Central memory CD8-positive, alpha-beta T cell (primary cell): ENCODE measurements at regions not wholly inside any gene's neighbourhood (a gene's known extent, or its start where the extent isn't known, plus 50 kb on each side); places are given as distances from the start of the nearest gene placed in this dataset.

Experiments
- ATAC-seq: fragments of 150-1000 bp; cut with Tn5 transposase; replicated peaks from 2 replicates; pipeline ENCODE4 v1.10.0; 2022; ENCODE audit warnings: mild to moderate bottlenecking, moderate FRiP score, moderate number of reproducible peaks; ENCODE audit not compliant: poor library complexity, severe bottlenecking; ENCODE audit errors: extremely low read depth
- DNase-seq, 2 donors: peaks; one replicate each; pipeline ENCODE4 v3.0.0; 2021; ENCODE audit warnings: low spot score in 2 of 2
- H3K27ac Mint-ChIP-seq: one replicate; pipeline ENCODE4 v1.8.0; 2022; ENCODE audit warnings: low read depth, mild to moderate bottlenecking, moderate library complexity, mixed read lengths
- H3K27me3 Mint-ChIP-seq: one replicate; pipeline ENCODE4 v1.8.0; 2022; ENCODE audit warnings: mixed read lengths
- H3K36me3 Mint-ChIP-seq: one replicate; pipeline ENCODE4 v1.8.0; 2022; ENCODE audit warnings: mild to moderate bottlenecking, moderate library complexity, mixed read lengths; ENCODE audit not compliant: insufficient read depth
- H3K4me1 Mint-ChIP-seq: one replicate; pipeline ENCODE4 v1.8.0; 2022; ENCODE audit warnings: mixed read lengths
- H3K4me3 Mint-ChIP-seq: one replicate; pipeline ENCODE4 v1.8.0; 2022; ENCODE audit warnings: mild to moderate bottlenecking, moderate library complexity, mixed read lengths
- H3K9me3 Mint-ChIP-seq: one replicate; pipeline ENCODE4 v1.8.0; 2022; ENCODE audit warnings: mixed read lengths

DNA sequence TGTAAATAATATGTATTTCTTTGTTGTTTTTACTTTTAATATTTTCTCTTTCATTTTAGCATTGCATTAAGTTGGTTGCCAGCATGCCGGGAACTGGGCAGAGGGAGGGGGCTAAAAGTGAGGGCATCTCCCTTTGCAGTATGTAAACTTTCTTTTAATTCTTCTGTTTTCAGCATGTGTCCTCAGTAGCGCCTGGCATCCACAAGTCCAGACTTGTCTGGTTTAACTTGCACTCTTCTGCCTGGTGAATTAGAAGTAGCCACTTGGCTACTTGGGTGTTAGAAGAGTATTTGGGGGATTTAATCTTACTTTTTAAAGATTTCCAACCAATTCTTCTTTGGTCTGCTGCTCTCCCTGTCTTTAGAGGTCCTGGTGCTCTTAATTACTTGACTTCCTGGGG is 117.2 kb upstream of the SCAF11 start:
- no peaks in the 10 kb centered on the region for H3K4me1 Mint-ChIP-seq
- DNase-seq (no peak), ATAC-seq (no peak)
- peaks cover 51% of the 10 kb centered on the region for H3K27me3 Mint-ChIP-seq
- no peak overlapping the region for H3K4me3 Mint-ChIP-seq
- no peaks in the 10 kb centered on the region for H3K36me3 Mint-ChIP-seq
- peaks cover 6% of the 10 kb centered on the region for H3K9me3 Mint-ChIP-seq
- H3K27ac Mint-ChIP-seq = no peak overlapping the region

DNA sequence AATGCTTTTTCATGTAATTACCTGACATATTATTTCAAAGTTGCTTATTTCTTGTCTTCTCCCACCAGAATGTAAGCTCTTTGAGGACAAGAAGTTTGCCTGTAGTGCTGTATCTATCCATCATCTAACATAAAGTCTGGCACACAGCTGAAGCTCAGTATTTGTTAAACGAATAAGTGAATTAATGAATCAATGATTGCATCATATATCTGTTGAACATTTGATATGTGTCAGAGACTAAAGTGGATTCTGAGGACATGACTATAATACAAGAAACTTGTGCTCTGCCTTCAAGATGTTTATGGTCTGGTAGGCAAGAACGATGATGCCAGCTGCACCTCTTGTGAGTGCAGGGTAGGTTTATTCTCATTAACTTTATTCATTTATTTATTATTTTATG is 115.4 kb upstream of the SCAF11 start:
- DNase-seq (no peak), ATAC-seq (no peak)
- no peak overlapping the region for H3K4me3 Mint-ChIP-seq
- H3K27me3 Mint-ChIP-seq = peaks cover 35% of the 10 kb centered on the region
- no peaks in the 10 kb centered on the region for H3K9me3 Mint-ChIP-seq
- no peaks in the 10 kb centered on the region for H3K4me1 Mint-ChIP-seq
- no peak overlapping the region for H3K27ac Mint-ChIP-seq
- peaks cover 4% of the 10 kb centered on the region for H3K36me3 Mint-ChIP-seq

DNA sequence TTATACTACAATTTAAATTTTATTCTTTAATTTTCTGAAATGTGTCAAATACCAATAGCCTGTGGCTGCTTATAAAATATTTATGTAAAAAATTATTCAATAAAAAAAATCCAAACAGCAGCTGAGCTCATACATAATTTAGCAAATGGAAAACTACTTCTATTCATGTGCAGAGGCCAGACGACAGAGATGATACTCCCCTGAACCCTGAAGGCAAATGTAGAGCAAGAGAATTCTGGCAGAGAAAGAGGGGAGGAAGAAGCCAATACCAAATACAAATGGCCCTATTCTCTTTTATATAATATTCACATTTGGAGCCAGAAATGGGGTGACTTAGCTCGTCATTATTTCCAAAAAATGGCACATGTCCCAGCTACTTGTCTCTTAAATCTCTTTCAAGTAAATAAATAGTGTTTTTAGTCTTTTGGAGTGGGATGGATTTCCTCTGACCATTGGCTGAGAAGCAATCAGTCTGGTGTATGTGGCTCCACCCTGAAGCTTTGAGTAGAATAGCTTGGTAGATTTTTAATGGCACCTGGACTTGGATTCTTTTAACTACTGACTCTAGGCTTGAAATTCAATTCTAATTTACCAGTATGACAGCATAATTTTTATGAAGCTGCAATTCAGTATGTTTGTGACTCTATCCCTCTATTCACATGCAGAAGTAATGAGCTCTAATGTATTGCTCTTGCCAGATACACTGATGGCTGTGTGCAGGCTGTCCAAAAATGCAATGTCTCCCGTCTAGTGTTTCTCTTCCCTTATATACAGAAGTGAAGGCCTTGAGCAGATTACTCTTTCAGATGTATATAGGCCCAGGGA is 113.4 kb upstream of the SCAF11 start:
- Mint-ChIP-seq H3K36me3 (peaks cover 4% of the 10 kb centered on the region), H3K27ac (no peak overlapping the region), H3K9me3 (no peaks in the 10 kb centered on the region), H3K27me3 (peaks cover 18% of the 10 kb centered on the region), H3K4me3 (no peak overlapping the region), H3K4me1 (no peaks in the 10 kb centered on the region)
- DNase-seq (no peak), ATAC-seq (no peak)

- Mint-ChIP-seq H3K36me3 (peaks cover 4% of the 10 kb centered on the region), H3K4me1 (no peaks in the 10 kb centered on the region), H3K27me3 (peaks cover 16% of the 10 kb centered on the region), H3K27ac (no peak overlapping the region), H3K9me3 (no peaks in the 10 kb centered on the region), H3K4me3 (no peak overlapping the region)
- DNase-seq = no peak
- ATAC-seq = no peak
Observed at GRCh38 chr12:46101485-46101869, 111.1 kb upstream of the SCAF11 start.

- no peak overlapping the region for H3K4me3 Mint-ChIP-seq
- H3K4me1 Mint-ChIP-seq = no peaks in the 10 kb centered on the region
- H3K27ac Mint-ChIP-seq = no peak overlapping the region
- ATAC-seq (no peak), DNase-seq (no peak)
- peaks cover 22% of the 10 kb centered on the region for H3K27me3 Mint-ChIP-seq
- peaks cover 5% of the 10 kb centered on the region for H3K36me3 Mint-ChIP-seq
- H3K9me3 Mint-ChIP-seq = no peaks in the 10 kb centered on the region
Observed at GRCh38 chr12:46100551-46101484, 110.4 kb upstream of the SCAF11 start.

- no peaks in the 10 kb centered on the region for H3K4me1 Mint-ChIP-seq
- DNase-seq (no peak), ATAC-seq (no peak)
- no peak overlapping the region for H3K4me3 Mint-ChIP-seq
- no peak overlapping the region for H3K27ac Mint-ChIP-seq
- peaks cover 3% of the 10 kb centered on the region for H3K36me3 Mint-ChIP-seq
- no peaks in the 10 kb centered on the region for H3K9me3 Mint-ChIP-seq
- H3K27me3 Mint-ChIP-seq = peaks cover 88% of the 10 kb centered on the region
Observed at GRCh38 chr12:46089414-46090162, 99.2 kb upstream of the SCAF11 start.

DNA sequence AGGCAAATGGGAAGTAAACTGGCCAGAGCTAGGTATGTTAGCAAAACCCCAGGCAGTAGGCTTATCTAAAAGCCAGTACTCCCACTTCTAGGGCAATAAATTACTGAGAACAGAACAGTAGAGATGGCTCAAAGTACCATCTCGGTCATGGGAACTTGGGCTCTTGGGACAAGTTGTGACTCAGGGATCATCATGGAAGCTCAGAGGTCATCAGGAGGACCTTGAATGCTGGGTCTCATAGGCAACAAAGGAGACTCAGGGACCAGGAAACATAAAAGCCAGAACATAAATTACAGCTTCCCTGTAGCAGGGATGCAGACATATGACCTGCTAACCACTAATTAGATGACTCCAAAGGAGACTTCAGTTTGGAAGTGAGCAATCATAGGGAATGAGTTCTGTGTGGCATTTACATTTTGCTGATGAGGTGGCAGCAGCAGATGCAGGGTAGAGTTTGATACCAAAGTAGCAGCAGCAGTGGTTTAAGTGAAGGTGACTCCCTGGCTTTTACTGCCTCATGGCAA is 97.6 kb upstream of the SCAF11 start:
- H3K27ac Mint-ChIP-seq = no peak overlapping the region
- DNase-seq = no peak
- H3K4me1 Mint-ChIP-seq = no peaks in the 10 kb centered on the region
- ATAC-seq = no peak
- no peak overlapping the region for H3K4me3 Mint-ChIP-seq
- H3K27me3 Mint-ChIP-seq = peaks cover 83% of the 10 kb centered on the region
- H3K36me3 Mint-ChIP-seq = no peaks in the 10 kb centered on the region
- no peaks in the 10 kb centered on the region for H3K9me3 Mint-ChIP-seq

GRCh38 chr12:46084666-46085631 is 94.6 kb upstream of the SCAF11 start:
- H3K9me3 Mint-ChIP-seq = no peaks in the 10 kb centered on the region
- H3K27ac Mint-ChIP-seq = no peak overlapping the region
- no peaks in the 10 kb centered on the region for H3K36me3 Mint-ChIP-seq
- H3K4me1 Mint-ChIP-seq = no peaks in the 10 kb centered on the region
- DNase-seq = no peak
- ATAC-seq = no peak
- H3K27me3 Mint-ChIP-seq = peaks cover 53% of the 10 kb centered on the region
- H3K4me3 Mint-ChIP-seq = no peak overlapping the region

- ATAC-seq = no peak
- Mint-ChIP-seq H3K4me3 (no peak overlapping the region), H3K27ac (no peak overlapping the region), H3K4me1 (no peaks in the 10 kb centered on the region), H3K9me3 (peaks cover 14% of the 10 kb centered on the region), H3K27me3 (peaks cover 37% of the 10 kb centered on the region), H3K36me3 (no peaks in the 10 kb centered on the region)
- no peak for DNase-seq
Observed at GRCh38 chr12:46082490-46083200, 92.3 kb upstream of the SCAF11 start.

DNA sequence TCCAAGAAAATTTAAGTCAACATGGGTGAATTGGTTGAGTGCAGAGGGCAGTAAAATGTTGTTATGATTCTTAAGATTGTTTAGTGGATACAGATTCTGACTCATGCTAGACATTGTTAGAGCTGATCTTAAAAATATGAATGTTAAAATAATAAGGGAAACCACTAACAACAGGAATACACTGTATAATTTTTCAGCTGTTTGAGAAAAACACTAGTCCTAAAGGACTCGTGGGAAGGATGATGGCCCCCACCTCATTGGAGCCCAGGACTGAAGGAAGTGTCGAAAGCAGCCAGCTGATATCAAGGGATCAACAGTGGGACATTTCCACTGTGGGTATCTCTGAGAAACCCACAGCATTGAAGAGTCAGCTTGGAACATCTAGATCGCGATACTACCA is 82.9 kb upstream of the SCAF11 start:
- no peaks in the 10 kb centered on the region for H3K36me3 Mint-ChIP-seq
- peaks cover 18% of the 10 kb centered on the region for H3K27me3 Mint-ChIP-seq
- no peak overlapping the region for H3K27ac Mint-ChIP-seq
- no peak for ATAC-seq
- no peak overlapping the region for H3K4me3 Mint-ChIP-seq
- peaks cover 10% of the 10 kb centered on the region for H3K9me3 Mint-ChIP-seq
- peaks cover 8% of the 10 kb centered on the region for H3K4me1 Mint-ChIP-seq
- no peak for DNase-seq
